ENCODE measurements at regions not wholly inside any gene's neighbourhood (a gene's known extent, or its start where the extent isn't known, plus 50 kb on each side); places are given as distances from the start of the nearest gene placed in this dataset.

DNA sequence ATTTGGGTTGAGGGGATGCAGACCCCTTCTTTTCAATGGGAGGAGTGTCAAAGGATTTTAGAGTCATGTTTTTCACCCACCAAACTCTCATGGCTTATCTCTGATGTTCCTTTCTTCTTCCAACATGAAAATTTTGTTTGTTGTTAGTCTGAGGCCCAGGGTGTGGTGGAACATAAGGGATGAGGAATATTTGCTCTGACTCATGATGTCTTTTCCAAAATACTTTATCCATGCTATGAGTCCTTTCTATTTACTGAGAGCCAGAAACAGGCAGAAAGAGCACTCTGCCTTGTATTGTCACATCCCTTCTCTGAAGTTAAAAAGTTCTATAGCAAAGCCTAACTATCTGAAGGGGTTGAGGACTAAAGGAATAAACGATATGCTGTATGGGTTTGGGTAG, 61.6 kb upstream of the GYPA start:
- no peak for DNase-seq (ENCODE audit: low spot score)

DNA sequence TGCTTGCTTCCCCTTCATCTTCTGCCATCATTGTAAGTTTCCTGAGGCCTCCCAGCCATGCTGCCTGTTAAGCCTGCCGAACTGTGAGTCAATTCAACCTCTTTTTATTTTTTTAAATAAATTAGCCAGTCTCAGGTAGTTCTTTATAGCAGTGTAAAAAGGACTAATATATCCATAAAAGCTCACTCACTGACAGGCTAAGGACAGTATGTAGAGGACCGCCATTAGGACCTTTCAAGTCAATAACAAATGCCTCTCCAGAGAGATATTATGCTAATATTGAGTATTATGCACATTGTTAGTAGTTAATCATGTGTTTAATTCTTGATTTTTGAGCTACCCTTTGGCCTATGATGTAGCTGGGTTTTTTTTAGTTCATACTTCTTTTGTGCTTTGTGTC, 62.6 kb upstream of the GYPA start:
- DNase-seq (ENCODE audit: low spot score): no peak

GRCh38 chr4:144204431-144204830, 63.9 kb upstream of the GYPA start:
- no peak for DNase-seq (ENCODE audit: low spot score)

GRCh38 chr4:144206711-144207110, 66.2 kb upstream of the GYPA start:
- no peak for DNase-seq (ENCODE audit: low spot score)

DNA sequence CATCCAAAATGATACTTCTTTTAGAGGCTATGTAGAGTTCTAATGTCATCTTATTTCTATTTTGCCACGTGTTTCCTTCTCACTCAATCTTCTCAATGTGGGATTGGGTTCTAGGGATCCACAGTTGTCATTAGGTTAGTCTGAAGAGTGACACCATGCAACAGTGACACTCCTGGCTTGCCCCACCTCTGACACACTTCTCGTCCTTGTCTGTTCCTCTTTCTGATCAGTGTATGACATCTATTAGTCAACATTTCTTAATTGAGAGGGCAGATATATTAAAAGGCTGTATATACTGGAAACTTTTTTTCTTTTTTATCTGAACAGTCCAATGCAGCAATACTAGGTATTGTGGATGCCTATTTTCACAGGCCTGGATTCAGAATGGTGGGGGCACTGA, 67.6 kb upstream of the GYPA start:
- DNase-seq (ENCODE audit: low spot score): no peak

DNA sequence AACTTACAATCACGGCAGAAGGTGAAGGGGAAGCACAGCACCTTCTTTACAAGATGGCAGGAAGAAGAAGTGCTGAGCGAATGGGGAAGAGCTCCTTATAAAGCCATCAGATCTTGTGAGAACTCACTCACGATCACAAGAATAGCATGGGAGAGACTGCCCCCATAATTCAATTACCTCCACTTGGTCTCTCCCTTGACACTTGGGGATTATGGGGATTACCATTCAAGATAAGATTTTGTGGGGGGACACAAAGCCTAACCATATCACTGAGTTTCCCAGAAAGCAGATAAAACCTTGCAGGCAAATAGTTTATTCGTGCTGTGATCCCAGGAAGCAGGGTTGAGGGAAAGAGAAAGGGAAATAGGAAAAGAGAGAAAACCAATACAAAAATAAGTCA, 69.0 kb upstream of the GYPA start:
- no peak for DNase-seq (ENCODE audit: low spot score)

DNA sequence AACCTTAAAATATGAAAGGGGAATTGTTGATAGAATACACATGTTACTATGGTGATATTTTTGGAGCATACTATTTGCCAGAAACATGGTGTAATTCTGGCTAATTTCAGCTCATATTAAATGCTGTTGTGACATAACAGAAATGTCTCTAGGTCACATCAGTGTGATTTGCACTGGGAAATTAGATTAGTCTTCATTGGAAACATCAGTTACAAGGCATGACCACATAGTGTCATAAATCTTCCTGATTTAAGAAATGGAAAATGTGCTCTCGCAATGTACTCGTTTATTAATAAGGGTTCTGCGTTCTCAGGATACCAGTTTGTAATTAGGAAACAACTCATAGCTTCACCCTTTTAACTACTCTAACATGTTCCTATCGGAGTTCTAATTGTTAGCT, 72.9 kb upstream of the GYPA start:
- DNase-seq (ENCODE audit: low spot score): no peak

DNA sequence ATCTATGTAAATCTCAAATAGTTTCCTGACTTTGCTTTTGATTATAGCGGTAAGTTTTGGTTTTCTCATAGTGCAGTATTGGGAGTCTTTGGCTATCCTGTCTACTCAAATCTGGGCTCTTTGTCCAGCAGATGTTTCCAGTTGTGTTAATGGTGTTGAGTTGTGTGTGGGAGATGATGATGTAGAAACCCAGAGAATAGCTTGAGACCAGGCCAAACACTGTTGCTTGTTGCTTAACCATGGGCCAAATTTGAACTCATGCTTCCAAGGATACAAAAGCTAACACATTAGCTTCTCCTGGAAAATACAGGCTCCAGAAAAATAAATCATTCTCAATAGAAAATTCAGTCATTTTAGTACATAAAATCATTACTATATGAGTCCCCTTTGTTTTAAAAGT, 82.6 kb upstream of the GYPA start:
- DNase-seq (ENCODE audit: low spot score): no peak

GRCh38 chr4:144223661-144224060, 83.1 kb upstream of the GYPA start:
- no peak for DNase-seq (ENCODE audit: low spot score)

DNA sequence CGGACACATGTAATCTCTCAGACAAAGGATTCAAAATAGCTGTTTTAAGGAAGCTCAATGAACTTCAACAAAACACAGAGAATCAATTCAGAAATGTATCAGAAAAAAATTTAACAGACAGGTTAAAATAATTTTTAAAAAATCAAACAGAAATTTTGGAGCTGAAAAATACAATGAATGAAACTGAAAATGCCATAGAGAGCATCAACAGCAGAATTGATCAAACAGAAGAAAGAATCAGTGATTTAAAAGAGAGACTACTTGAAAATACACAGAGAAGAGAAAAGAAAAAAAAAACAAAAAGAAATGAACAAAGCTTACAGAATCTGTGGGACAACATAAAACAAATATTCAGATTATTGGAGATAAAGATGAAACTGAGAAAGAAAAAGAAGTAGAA, 118.8 kb upstream of the GYPA start:
- no peak for DNase-seq (ENCODE audit: low spot score)

GRCh38 chr4:144267084-144267483, 126.6 kb upstream of the GYPA start:
- DNase-seq (ENCODE audit: low spot score): no peak

DNA sequence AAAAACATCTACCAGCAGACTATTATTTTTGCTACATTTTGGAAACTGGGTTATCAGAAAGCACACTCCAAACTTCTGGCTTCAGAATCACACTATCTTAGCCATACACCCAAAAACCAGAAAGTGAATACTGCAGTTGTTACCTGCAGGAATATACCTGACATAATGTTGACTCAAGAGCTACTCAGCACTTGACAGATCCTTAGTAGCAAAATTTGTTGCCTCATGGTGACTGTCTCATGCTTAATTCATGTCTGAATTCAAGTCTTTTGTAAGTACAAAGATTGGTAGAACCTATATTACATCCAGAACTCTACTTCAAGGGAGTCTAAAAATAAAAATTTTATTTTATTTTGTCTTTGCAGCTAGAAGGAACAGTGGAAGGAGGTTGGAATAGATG, 140.2 kb upstream of the GYPA start:
- DNase-seq (ENCODE audit: low spot score): no peak

DNA sequence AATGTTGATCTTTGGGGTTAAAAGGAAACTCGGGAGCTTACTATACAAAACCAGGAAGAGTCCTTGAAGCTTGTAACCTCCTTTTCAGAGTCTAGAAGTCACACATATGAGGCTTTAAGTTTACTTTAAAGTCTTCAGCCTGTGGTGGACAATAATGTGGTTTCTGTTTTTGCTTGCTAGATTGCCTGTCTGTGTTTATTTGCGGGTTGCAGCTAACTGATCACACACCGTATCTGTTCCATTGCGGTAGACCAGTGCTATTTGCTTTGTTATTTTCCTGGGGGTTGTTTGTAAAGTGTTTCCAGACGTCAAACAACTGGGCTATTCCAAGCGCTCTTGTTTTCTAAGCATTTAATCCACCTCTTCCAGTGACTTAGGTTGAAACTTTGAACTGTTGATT, 143.0 kb upstream of the GYPA start:
- no peak for DNase-seq (ENCODE audit: low spot score)

GRCh38 chr4:144284026-144284425, 143.5 kb upstream of the GYPA start:
- no peak for DNase-seq (ENCODE audit: low spot score)

- DNase-seq (ENCODE audit: low spot score): no peak
Measured at GRCh38 chr4:144288011-144288903, 147.7 kb upstream of the GYPA start.

GRCh38 chr4:144289667-144290428, 149.3 kb upstream of the GYPA start:
- DNase-seq (ENCODE audit: low spot score): no peak

- no peak for DNase-seq (ENCODE audit: low spot score)
Measured at GRCh38 chr4:144291164-144291563, 150.6 kb upstream of the GYPA start.

DNA sequence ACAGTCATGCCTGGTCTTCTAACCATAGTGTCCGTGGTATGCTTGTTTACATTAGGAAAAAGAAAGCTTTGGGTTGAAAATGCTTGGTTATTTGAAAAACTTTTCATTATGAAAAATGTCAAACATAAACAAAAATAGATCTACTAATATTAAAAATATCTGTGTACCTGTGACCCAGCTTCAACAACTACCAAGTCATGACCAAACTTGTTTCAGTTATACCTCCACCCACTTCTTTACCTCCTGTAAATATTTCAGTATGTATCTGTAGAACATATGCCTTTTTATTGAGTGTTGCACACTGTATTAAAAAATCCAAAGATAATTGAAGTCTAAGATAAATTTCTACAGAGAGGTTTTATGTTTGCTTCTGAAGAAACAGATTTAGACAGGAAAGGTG, 153.7 kb upstream of the GYPA start:
- DNase-seq (ENCODE audit: low spot score): no peak

GRCh38 chr4:144295286-144295995, 154.9 kb upstream of the GYPA start:
- no peak for DNase-seq (ENCODE audit: low spot score)

GRCh38 chr4:144296941-144297340, 156.4 kb upstream of the GYPA start:
- no peak for DNase-seq (ENCODE audit: low spot score)

GRCh38 chr4:144298519-144298918, 158.0 kb upstream of the GYPA start:
- no peak for DNase-seq (ENCODE audit: low spot score)

- DNase-seq (ENCODE audit: low spot score): no peak
Measured at GRCh38 chr4:144300616-144301015, 160.1 kb upstream of the GYPA start.
